CD14-positive monocyte (primary cell): ENCODE measurements at regions not wholly inside any gene's neighbourhood (a gene's known extent, or its start where the extent isn't known, plus 50 kb on each side); places are given as distances from the start of the nearest gene placed in this dataset.

ENCODE experiments used
- DNase-seq, 3 donors: peaks; one replicate each; pipeline ENCODE4 v3.0.0-alpha.2; 2011 to 2022
- H2AFZ ChIP-seq: 2 replicates; pipeline ENCODE4 v1.6.0; 2012; ENCODE audit warnings: mild to moderate bottlenecking, low read depth, low read length, inconsistent platforms; ENCODE audit not compliant: insufficient read depth, poor library complexity, severe bottlenecking
- H3K27ac ChIP-seq, 2 donors: 1 replicate in 1 of 2; 2 replicates in 1 of 2; pipeline ENCODE4 v1.5.1; 2012 to 2013; ENCODE audit warnings: low read length in 2 of 2, control low read depth in 1 of 2, inconsistent platforms in 1 of 2, low read depth in 1 of 2, mild to moderate bottlenecking in 1 of 2
- H3K27me3 ChIP-seq, 2 donors: one replicate each; pipeline versions ENCODE4 v1.6.0 to v1.6.1; 2011 to 2013; ENCODE audit warnings: low read length in 2 of 2; ENCODE audit not compliant: control insufficient read depth in 2 of 2, insufficient read depth in 2 of 2
- H3K36me3 ChIP-seq, 2 donors: replicated peaks in 1 of 2; 1 replicate in 1 of 2; 2 replicates in 1 of 2; pipeline versions ENCODE4 v1.5.1 to v1.6.1; 2012 to 2013; ENCODE audit warnings: low read length in 2 of 2, control low read depth in 1 of 2, inconsistent platforms in 1 of 2, mild to moderate bottlenecking in 1 of 2; ENCODE audit not compliant: insufficient read depth in 2 of 2, control insufficient read depth in 1 of 2
- H3K4me1 ChIP-seq, 2 donors: 1 replicate in 1 of 2; 2 replicates in 1 of 2; pipeline versions ENCODE4 v1.5.1 to v1.6.1; 2012 to 2013; ENCODE audit warnings: low read length in 2 of 2, control low read depth in 1 of 2, inconsistent platforms in 1 of 2, mild to moderate bottlenecking in 1 of 2, moderate library complexity in 1 of 2; ENCODE audit not compliant: insufficient read depth in 2 of 2, control insufficient read depth in 1 of 2
- H3K4me2 ChIP-seq: replicated peaks from 2 replicates; pipeline ENCODE3; 2012; ENCODE audit warnings: low read length, moderate library complexity, mild to moderate bottlenecking; ENCODE audit not compliant: poor library complexity, severe bottlenecking; ENCODE audit errors: extremely low read depth
- H3K4me3 ChIP-seq, 3 experiments: fragments of 200-600 bp in 1 of 3; sonication (generic) in 1 of 3; replicated peaks in 1 of 3; 1 replicate in 2 of 3; 2 replicates in 1 of 3; pipeline ENCODE4 v1.5.1; 2011 to 2013; ENCODE audit warnings: low read length in 3 of 3, mild to moderate bottlenecking in 3 of 3, control low read depth in 2 of 3, low read depth in 2 of 3, inconsistent platforms in 1 of 3, moderate library complexity in 1 of 3
- H3K79me2 ChIP-seq: 2 replicates; pipeline ENCODE4 v1.6.0; 2012; ENCODE audit warnings: mild to moderate bottlenecking, control low read depth, inconsistent platforms, low read length, moderate library complexity; ENCODE audit not compliant: insufficient read depth
- H3K9ac ChIP-seq: 2 replicates; pipeline ENCODE4 v1.6.0; 2017; ENCODE audit warnings: low read length, mild to moderate bottlenecking; ENCODE audit not compliant: insufficient read depth, poor library complexity, severe bottlenecking
- H3K9me3 ChIP-seq, 2 donors: replicated peaks in 1 of 2; 1 replicate in 1 of 2; 2 replicates in 1 of 2; pipeline versions ENCODE4 v1.5.1 to v1.6.1; 2012 to 2013; ENCODE audit warnings: low read length in 2 of 2, control low read depth in 1 of 2; ENCODE audit not compliant: control insufficient read depth in 1 of 2, insufficient read depth in 1 of 2
- H4K20me1 ChIP-seq: 2 replicates; pipeline ENCODE4 v1.6.0; 2012; ENCODE audit warnings: mild to moderate bottlenecking, low read length, control low read depth, moderate library complexity; ENCODE audit not compliant: insufficient read depth
- H3K27ac Mint-ChIP-seq, 7 donors: one replicate each; pipeline ENCODE4 v1.8.0; 2020; ENCODE audit warnings: mild to moderate bottlenecking in 7 of 7, mixed read lengths in 7 of 7, moderate library complexity in 6 of 7, inconsistent platforms in 2 of 7
- H3K27me3 Mint-ChIP-seq, 3 donors: one replicate each; pipeline ENCODE4 v1.8.0; 2021 to 2022; ENCODE audit warnings: low read depth in 3 of 3, mild to moderate bottlenecking in 3 of 3, mixed read lengths in 3 of 3, moderate library complexity in 3 of 3, inconsistent platforms in 1 of 3
- H3K36me3 Mint-ChIP-seq, 2 donors: one replicate each; pipeline ENCODE4 v1.8.0; 2020; ENCODE audit warnings: mixed read lengths in 2 of 2, inconsistent platforms in 1 of 2, mild to moderate bottlenecking in 1 of 2
- H3K4me1 Mint-ChIP-seq: one replicate; pipeline ENCODE4 v1.8.0; 2020; ENCODE audit warnings: mild to moderate bottlenecking, mixed read lengths
- H3K4me3 Mint-ChIP-seq, 2 donors: one replicate each; pipeline ENCODE4 v1.8.0; 2020; ENCODE audit warnings: mild to moderate bottlenecking in 2 of 2, mixed read lengths in 2 of 2, moderate library complexity in 1 of 2
- H3K9me3 Mint-ChIP-seq, 7 donors: one replicate each; pipeline ENCODE4 v1.8.0; 2020 to 2022; ENCODE audit warnings: mixed read lengths in 7 of 7, mild to moderate bottlenecking in 6 of 7, moderate library complexity in 6 of 7, inconsistent platforms in 2 of 7
- WGBS: methylation state at CpG from one replicate; pipeline ENCODE4 v1.1.5; 2013; ENCODE audit warnings: missing lambda C conversion rate; ENCODE audit not compliant: insufficient coverage; 5-methylcytosine and 5-hydroxymethylcytosine counted together
- intact Hi-C, 2 donors: fragments of 100-400 bp; cut with micrococcal nuclease; formaldehyde crosslinking; loops; one replicate each; pipeline versions ENCODE4 v1.15.0 to v1.15.1; 2023
- TF ChIP-seq, protein P1 (sequence below): fragments of 200-600 bp; IDR thresholded peaks from one replicate; pipeline ENCODE4 v1.8.0; 2022; ENCODE audit warnings: antibody characterized with exemption, mild to moderate bottlenecking

DNA sequence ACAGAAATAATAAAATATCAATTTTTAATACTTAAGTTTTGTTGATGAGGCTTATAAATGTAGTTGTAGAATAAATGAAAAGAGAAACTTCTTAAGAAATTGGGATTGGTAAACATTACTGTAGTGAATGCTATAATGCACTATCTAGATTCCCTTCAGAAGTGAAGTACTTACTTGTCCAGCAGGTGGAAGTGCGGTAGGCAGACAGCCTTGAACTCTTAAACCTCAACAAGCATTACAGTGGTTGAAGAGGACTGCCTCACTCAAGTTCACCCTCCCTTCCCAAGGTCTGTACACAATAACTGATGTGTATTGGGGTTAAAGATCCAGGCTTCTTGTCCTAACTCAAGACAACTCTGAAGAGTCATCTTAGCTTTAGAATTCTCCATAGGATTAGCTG is 931.0 kb upstream of the LRRTM1 start:
- TF ChIP-seq, protein P1, sequence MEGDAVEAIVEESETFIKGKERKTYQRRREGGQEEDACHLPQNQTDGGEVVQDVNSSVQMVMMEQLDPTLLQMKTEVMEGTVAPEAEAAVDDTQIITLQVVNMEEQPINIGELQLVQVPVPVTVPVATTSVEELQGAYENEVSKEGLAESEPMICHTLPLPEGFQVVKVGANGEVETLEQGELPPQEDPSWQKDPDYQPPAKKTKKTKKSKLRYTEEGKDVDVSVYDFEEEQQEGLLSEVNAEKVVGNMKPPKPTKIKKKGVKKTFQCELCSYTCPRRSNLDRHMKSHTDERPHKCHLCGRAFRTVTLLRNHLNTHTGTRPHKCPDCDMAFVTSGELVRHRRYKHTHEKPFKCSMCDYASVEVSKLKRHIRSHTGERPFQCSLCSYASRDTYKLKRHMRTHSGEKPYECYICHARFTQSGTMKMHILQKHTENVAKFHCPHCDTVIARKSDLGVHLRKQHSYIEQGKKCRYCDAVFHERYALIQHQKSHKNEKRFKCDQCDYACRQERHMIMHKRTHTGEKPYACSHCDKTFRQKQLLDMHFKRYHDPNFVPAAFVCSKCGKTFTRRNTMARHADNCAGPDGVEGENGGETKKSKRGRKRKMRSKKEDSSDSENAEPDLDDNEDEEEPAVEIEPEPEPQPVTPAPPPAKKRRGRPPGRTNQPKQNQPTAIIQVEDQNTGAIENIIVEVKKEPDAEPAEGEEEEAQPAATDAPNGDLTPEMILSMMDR: no peak
- H3K36me3 Mint-ChIP-seq: no peaks in the 10 kb centered on the region
- H3K4me1 ChIP-seq: no peaks in the 10 kb centered on the region
- H3K9me3 ChIP-seq: peaks cover 0 to 4% of the 10 kb centered on the region in 2 donors
- intact Hi-C loops: no loop called here
- no peaks in the 10 kb centered on the region for H4K20me1 ChIP-seq
- H3K27ac ChIP-seq: no peak overlapping the region
- H3K4me1 Mint-ChIP-seq: no peaks in the 10 kb centered on the region
- no peak overlapping the region for H3K27ac Mint-ChIP-seq
- H3K27me3 Mint-ChIP-seq: no peaks in the 10 kb centered on the region
- no peaks in the 10 kb centered on the region for H3K9me3 Mint-ChIP-seq
- H3K4me2 ChIP-seq: no peak overlapping the region
- H3K79me2 ChIP-seq: no peaks in the 10 kb centered on the region
- H2AFZ ChIP-seq: no peak overlapping the region
- no peak overlapping the region for H3K4me3 ChIP-seq
- DNase-seq: no peak
- no peak overlapping the region for H3K4me3 Mint-ChIP-seq
- WGBS: no CpG with 5 or more reads among the region's 1 CpG
- H3K9ac ChIP-seq: no peak overlapping the region
- no peaks in the 10 kb centered on the region for H3K36me3 ChIP-seq
- no peaks in the 10 kb centered on the region for H3K27me3 ChIP-seq

DNA sequence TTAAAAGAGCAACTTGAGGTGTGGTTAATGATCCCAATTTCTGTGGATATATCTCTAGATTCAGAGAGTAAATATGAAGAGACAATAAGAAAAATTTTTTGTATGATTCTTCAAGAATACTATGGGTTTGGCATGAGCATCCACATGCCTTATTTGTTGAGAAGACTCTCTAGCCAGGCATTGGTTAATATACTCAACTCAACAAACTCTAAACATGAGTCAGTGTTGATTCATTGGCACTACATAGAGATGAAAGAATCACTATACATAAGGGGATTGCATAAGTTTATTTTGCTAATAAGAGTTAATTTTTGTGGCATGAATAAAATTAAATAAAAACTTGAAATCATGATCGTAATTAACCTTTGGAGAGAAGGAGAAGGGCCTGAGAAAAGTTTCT is 930.2 kb upstream of the LRRTM1 start:
- no peak overlapping the region for H3K9ac ChIP-seq
- H3K27me3 ChIP-seq: no peaks in the 10 kb centered on the region
- Mint-ChIP-seq H3K27me3 (no peaks in the 10 kb centered on the region), H3K9me3 (no peaks in the 10 kb centered on the region), H3K27ac (no peak overlapping the region), H3K4me3 (no peak overlapping the region), H3K4me1 (no peaks in the 10 kb centered on the region), H3K36me3 (no peaks in the 10 kb centered on the region)
- DNase-seq: no peak
- no peaks in the 10 kb centered on the region for H3K36me3 ChIP-seq
- H3K27ac ChIP-seq: no peak overlapping the region
- H4K20me1 ChIP-seq: no peaks in the 10 kb centered on the region
- TF ChIP-seq, protein P1: no peak
- H3K79me2 ChIP-seq: no peaks in the 10 kb centered on the region
- H3K4me3 ChIP-seq: no peak overlapping the region
- H3K4me1 ChIP-seq: no peaks in the 10 kb centered on the region
- WGBS: no CpG with 5 or more reads among the region's 1 CpG
- H3K4me2 ChIP-seq: no peak overlapping the region
- intact Hi-C loops: no loop called here
- no peak overlapping the region for H2AFZ ChIP-seq
- H3K9me3 ChIP-seq: peaks cover 0 to 4% of the 10 kb centered on the region in 2 donors
